ENCODE measurements at regions not wholly inside any gene's neighbourhood (a gene's known extent, or its start where the extent isn't known, plus 50 kb on each side); places are given as distances from the start of the nearest gene placed in this dataset.

DNA sequence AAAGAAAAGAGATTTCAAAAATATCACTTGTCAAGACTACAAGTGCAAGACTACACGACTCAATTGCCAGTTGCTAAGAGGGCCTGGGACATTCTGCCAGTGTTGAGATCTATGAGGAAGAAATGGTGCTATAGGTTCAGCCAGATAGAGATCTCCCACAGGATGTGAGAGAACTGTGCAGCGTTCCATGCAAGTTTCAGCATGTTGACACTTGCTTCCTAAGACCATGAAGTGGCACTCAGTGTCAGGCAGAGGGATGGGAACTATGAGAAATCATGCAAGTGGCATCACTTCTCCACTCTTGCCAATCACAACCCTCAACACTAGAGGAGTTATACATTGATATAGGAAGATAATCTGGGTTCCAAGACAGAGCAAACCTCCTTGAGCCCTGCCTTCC lies 210.3 kb downstream of the CHRM2 start:
- H3K4me1 ChIP-seq: no peaks in the 10 kb centered on the region
- BruUV-seq (replicated peaks): no TSS peak
- no peak for DNase-seq
- H3K27me3 ChIP-seq (replicated peaks; ENCODE audit: control insufficient read depth, insufficient read depth, low read length): no peaks in the 10 kb centered on the region
- H3K9me3 Mint-ChIP-seq (ENCODE audit: unreplicated experiment): no peaks in the 10 kb centered on the region
- no peak for TF ChIP-seq CTCF (IDR thresholded peaks at IDR 0.05; ENCODE audit: insufficient read depth in 1 of 2, low read depth in 1 of 2, low read length in 1 of 2, severe bottlenecking in 1 of 2, unreplicated experiment in 1 of 2)
- H3K27ac Mint-ChIP-seq (ENCODE audit: unreplicated experiment): no peak overlapping the region
- ChIA-PET CTCF (no interaction called here), POLR2A (no interaction called here)
- H3K27me3 Mint-ChIP-seq (ENCODE audit: insufficient read depth, unreplicated experiment): peaks cover 3% of the 10 kb centered on the region
- H3K36me3 ChIP-seq (ENCODE audit: control insufficient read depth, insufficient read depth, low read length): no peaks in the 10 kb centered on the region
- H3K4me1 Mint-ChIP-seq (ENCODE audit: low read depth, unreplicated experiment): no peaks in the 10 kb centered on the region
- intact Hi-C loops (cut with micrococcal nuclease; ENCODE audit: unreplicated experiment): no loop called here
- no peaks in the 10 kb centered on the region for H3K9me3 ChIP-seq
- no peak overlapping the region for H3K4me3 ChIP-seq (ENCODE audit: low read depth, low read length)
- H3K4me3 Mint-ChIP-seq (ENCODE audit: unreplicated experiment): no peak overlapping the region
- H3K36me3 Mint-ChIP-seq (ENCODE audit: insufficient read depth, unreplicated experiment): no peaks in the 10 kb centered on the region

GRCh38 chr7:137074391-137075030 lies 206.1 kb downstream of the CHRM2 start:
- Mint-ChIP-seq H3K27me3 (ENCODE audit: insufficient read depth, unreplicated experiment) (no peaks in the 10 kb centered on the region), H3K4me3 (ENCODE audit: unreplicated experiment) (no peak overlapping the region), H3K36me3 (ENCODE audit: insufficient read depth, unreplicated experiment) (no peaks in the 10 kb centered on the region), H3K27ac (ENCODE audit: unreplicated experiment) (no peak overlapping the region), H3K9me3 (ENCODE audit: unreplicated experiment) (no peaks in the 10 kb centered on the region), H3K4me1 (ENCODE audit: low read depth, unreplicated experiment) (no peaks in the 10 kb centered on the region)
- Histone ChIP-seq H3K36me3 (ENCODE audit: control insufficient read depth, insufficient read depth, low read length) (no peaks in the 10 kb centered on the region), H3K27me3 (replicated peaks; ENCODE audit: control insufficient read depth, insufficient read depth, low read length) (no peaks in the 10 kb centered on the region), H3K4me1 (no peaks in the 10 kb centered on the region), H3K9me3 (no peaks in the 10 kb centered on the region), H3K4me3 (ENCODE audit: low read depth, low read length) (no peak overlapping the region)
- BruUV-seq (replicated peaks): no TSS peak
- no peak for TF ChIP-seq CTCF (IDR thresholded peaks at IDR 0.05; ENCODE audit: insufficient read depth in 1 of 2, low read depth in 1 of 2, low read length in 1 of 2, severe bottlenecking in 1 of 2, unreplicated experiment in 1 of 2)
- intact Hi-C loops (cut with micrococcal nuclease; ENCODE audit: unreplicated experiment): no loop called here
- ChIA-PET CTCF (no interaction called here), POLR2A (no interaction called here)
- no peak for DNase-seq

GRCh38 chr7:137073571-137074325 lies 205.3 kb downstream of the CHRM2 start:
- Histone ChIP-seq H3K4me3 (ENCODE audit: low read depth, low read length) (no peak overlapping the region), H3K27me3 (replicated peaks; ENCODE audit: control insufficient read depth, insufficient read depth, low read length) (no peaks in the 10 kb centered on the region), H3K4me1 (no peaks in the 10 kb centered on the region), H3K9me3 (no peaks in the 10 kb centered on the region), H3K36me3 (ENCODE audit: control insufficient read depth, insufficient read depth, low read length) (no peaks in the 10 kb centered on the region)
- ChIA-PET CTCF (no interaction called here), POLR2A (no interaction called here)
- no peaks in the 10 kb centered on the region for H3K27me3 Mint-ChIP-seq (ENCODE audit: insufficient read depth, unreplicated experiment)
- intact Hi-C loops (cut with micrococcal nuclease; ENCODE audit: unreplicated experiment): no loop called here
- BruUV-seq (replicated peaks): no TSS peak
- H3K4me3 Mint-ChIP-seq (ENCODE audit: unreplicated experiment): no peak overlapping the region
- H3K36me3 Mint-ChIP-seq (ENCODE audit: insufficient read depth, unreplicated experiment): no peaks in the 10 kb centered on the region
- H3K27ac Mint-ChIP-seq (ENCODE audit: unreplicated experiment): no peak overlapping the region
- TF ChIP-seq CTCF (IDR thresholded peaks at IDR 0.05; ENCODE audit: insufficient read depth in 1 of 2, low read depth in 1 of 2, low read length in 1 of 2, severe bottlenecking in 1 of 2, unreplicated experiment in 1 of 2): no peak
- no peaks in the 10 kb centered on the region for H3K4me1 Mint-ChIP-seq (ENCODE audit: low read depth, unreplicated experiment)
- no peak for DNase-seq
- no peaks in the 10 kb centered on the region for H3K9me3 Mint-ChIP-seq (ENCODE audit: unreplicated experiment)
